H9 (cell line): ENCODE measurements at regions not wholly inside any gene's neighbourhood (a gene's known extent, or its start where the extent isn't known, plus 50 kb on each side); places are given as distances from the start of the nearest gene placed in this dataset.

Experiments used
- DNase-seq: peaks from one replicate; pipeline ENCODE4 v3.0.0-alpha.2; 2017
- H2AFZ ChIP-seq: one replicate; pipeline ENCODE4 v1.6.1; 2013; ENCODE audit warnings: mild to moderate bottlenecking, low read length, control low read depth, moderate library complexity
- H2AK5ac ChIP-seq: 2 replicates; pipeline ENCODE4 v1.6.1; 2013; ENCODE audit warnings: low read length, control low read depth, mixed read lengths; ENCODE audit not compliant: insufficient read length
- H2BK120ac ChIP-seq: one replicate; pipeline ENCODE4 v1.6.1; 2013; ENCODE audit warnings: low read depth, mild to moderate bottlenecking, low read length, control low read depth, inconsistent platforms; ENCODE audit not compliant: poor library complexity, severe bottlenecking
- H2BK12ac ChIP-seq: 2 replicates; pipeline ENCODE4 v1.6.1; 2013; ENCODE audit warnings: low read length, control low read depth, mixed read lengths, low read depth; ENCODE audit not compliant: insufficient read length
- H2BK15ac ChIP-seq: 2 replicates; pipeline ENCODE4 v1.6.1; 2013; ENCODE audit warnings: low read depth, low read length, control low read depth
- H2BK20ac ChIP-seq: one replicate; pipeline ENCODE4 v1.6.1; 2013; ENCODE audit warnings: low read depth, mild to moderate bottlenecking, low read length, control low read depth, inconsistent platforms; ENCODE audit not compliant: poor library complexity, severe bottlenecking
- H2BK5ac ChIP-seq: 2 replicates; pipeline ENCODE4 v1.6.1; 2013; ENCODE audit warnings: low read length, control low read depth, mixed read lengths; ENCODE audit not compliant: insufficient read length
- H3K14ac ChIP-seq: 2 replicates; pipeline ENCODE4 v1.6.1; 2013; ENCODE audit warnings: low read length, control low read depth; ENCODE audit not compliant: insufficient read depth
- H3K18ac ChIP-seq: 2 replicates; pipeline ENCODE4 v1.6.1; 2013; ENCODE audit warnings: low read depth, mild to moderate bottlenecking, mixed read lengths, low read length, control low read depth; ENCODE audit not compliant: insufficient read length
- H3K23ac ChIP-seq: 2 replicates; pipeline ENCODE4 v1.6.1; 2013; ENCODE audit warnings: low read length, control low read depth, mixed read lengths, low read depth; ENCODE audit not compliant: insufficient read length
- H3K23me2 ChIP-seq: 2 replicates; pipeline ENCODE4 v1.6.1; 2013; ENCODE audit warnings: low read depth, mild to moderate bottlenecking, mixed read lengths, low read length, control low read depth; ENCODE audit not compliant: insufficient read length, poor library complexity, severe bottlenecking
- H3K27ac ChIP-seq: 2 replicates; pipeline ENCODE4 v1.5.1; 2013; ENCODE audit warnings: low read length, control low read depth, mixed read lengths, low read depth; ENCODE audit not compliant: insufficient read length
- H3K27me3 ChIP-seq: 2 replicates; pipeline ENCODE4 v1.6.1; 2013; ENCODE audit warnings: low read length, control low read depth, inconsistent platforms; ENCODE audit not compliant: insufficient read depth
- H3K4ac ChIP-seq: 2 replicates; pipeline ENCODE4 v1.6.1; 2013; ENCODE audit warnings: low read depth, mild to moderate bottlenecking, control low read depth, inconsistent platforms, low read length, moderate library complexity
- H3K4me1 ChIP-seq: 2 replicates; pipeline ENCODE4 v1.6.1; 2013; ENCODE audit warnings: low read length, control low read depth, inconsistent platforms; ENCODE audit not compliant: insufficient read depth
- H3K4me2 ChIP-seq: 2 replicates; pipeline ENCODE4 v1.6.1; 2013; ENCODE audit warnings: low read length, control low read depth, mixed read lengths; ENCODE audit not compliant: insufficient read length, insufficient read depth
- H3K56ac ChIP-seq: 2 replicates; pipeline ENCODE4 v1.6.1; 2013; ENCODE audit warnings: low read depth, mild to moderate bottlenecking, mixed read lengths, low read length, control low read depth; ENCODE audit not compliant: insufficient read length
- H3K79me1 ChIP-seq: 2 replicates; pipeline ENCODE4 v1.6.1; 2013; ENCODE audit warnings: low read depth, mild to moderate bottlenecking, moderate library complexity, low read length, control low read depth, inconsistent platforms; ENCODE audit not compliant: insufficient read depth, poor library complexity, severe bottlenecking
- H3K79me2 ChIP-seq: 2 replicates; pipeline ENCODE4 v1.6.1; 2013; ENCODE audit warnings: low read length, control low read depth, inconsistent platforms; ENCODE audit not compliant: insufficient read depth
- H3K9ac ChIP-seq: 2 replicates; pipeline ENCODE4 v1.6.1; 2013; ENCODE audit warnings: low read length, control low read depth, mixed read lengths; ENCODE audit not compliant: insufficient read length; ENCODE audit errors: extremely low read depth
- H3K9me3 ChIP-seq: one replicate; pipeline ENCODE4 v1.6.1; 2013; ENCODE audit warnings: low read depth, low read length, inconsistent platforms; ENCODE audit not compliant: control insufficient read depth
- H3T11ph ChIP-seq: one replicate; pipeline ENCODE4 v1.6.1; 2013; ENCODE audit warnings: mild to moderate bottlenecking, low read length, control low read depth, inconsistent platforms
- H4K20me1 ChIP-seq: one replicate; pipeline ENCODE4 v1.6.1; 2013; ENCODE audit not compliant: control insufficient read depth, insufficient read length, insufficient read depth
- H4K5ac ChIP-seq: 2 replicates; pipeline ENCODE4 v1.6.1; 2013; ENCODE audit warnings: low read depth, mild to moderate bottlenecking, mixed read lengths, low read length, control low read depth; ENCODE audit not compliant: insufficient read length
- H4K8ac ChIP-seq: replicated peaks from 2 replicates; pipeline ENCODE4 v1.6.1; 2013; ENCODE audit warnings: low read length, control low read depth, mixed read lengths, low read depth; ENCODE audit not compliant: insufficient read length
- H4K91ac ChIP-seq: 2 replicates; pipeline ENCODE4 v1.6.1; 2013; ENCODE audit warnings: low read depth, mild to moderate bottlenecking, moderate library complexity, mixed read lengths, low read length, control low read depth; ENCODE audit not compliant: insufficient read length
- H3K27ac Mint-ChIP-seq, 3 experiments: 2 replicates in 2 of 3; 3 replicates in 1 of 3; pipeline ENCODE4 v1.8.0; 2020 to 2021; ENCODE audit warnings: mixed read lengths in 3 of 3, mild to moderate bottlenecking in 1 of 3, moderate library complexity in 1 of 3
- H3K27me3 Mint-ChIP-seq: 2 replicates; pipeline ENCODE4 v1.8.0; 2021; ENCODE audit warnings: low read depth, mild to moderate bottlenecking, moderate library complexity, mixed read lengths
- H3K36me3 Mint-ChIP-seq, 3 experiments: 2 replicates in 2 of 3; 3 replicates in 1 of 3; pipeline ENCODE4 v1.8.0; 2020 to 2021; ENCODE audit warnings: low read depth in 3 of 3, mixed read lengths in 3 of 3; ENCODE audit not compliant: insufficient read depth in 1 of 3
- H3K4me1 Mint-ChIP-seq, 2 experiments: 2 replicates each; pipeline ENCODE4 v1.8.0; 2020; ENCODE audit warnings: mixed read lengths in 2 of 2
- H3K4me3 Mint-ChIP-seq, 2 experiments: 2 replicates in 1 of 2; 3 replicates in 1 of 2; pipeline ENCODE4 v1.8.0; 2020 to 2021; ENCODE audit warnings: mild to moderate bottlenecking in 2 of 2, mixed read lengths in 2 of 2, moderate library complexity in 1 of 2
- H3K9me3 Mint-ChIP-seq, 2 experiments: 2 replicates in 1 of 2; 3 replicates in 1 of 2; pipeline ENCODE4 v1.8.0; 2020; ENCODE audit warnings: mild to moderate bottlenecking in 2 of 2, mixed read lengths in 2 of 2, moderate library complexity in 1 of 2
- WGBS: extraction: QIAGEN DNeasy Blood & Tissue Kit; methylation state at CpG from one replicate; pipeline ENCODE4 v1.1.7; 2013; ENCODE audit warnings: missing lambda C conversion rate, low lambda C conversion rate, mixed read lengths; ENCODE audit not compliant: insufficient read length; ENCODE audit errors: extremely low coverage; 5-methylcytosine and 5-hydroxymethylcytosine counted together
- TF ChIP-seq, protein P1 (sequence below): fragments of 200-600 bp; sonication (generic); conservative IDR thresholded peaks from 3 replicates; pipeline ENCODE4 v1.8.0; 2021; ENCODE audit warnings: antibody characterized with exemption, mild to moderate bottlenecking

DNA sequence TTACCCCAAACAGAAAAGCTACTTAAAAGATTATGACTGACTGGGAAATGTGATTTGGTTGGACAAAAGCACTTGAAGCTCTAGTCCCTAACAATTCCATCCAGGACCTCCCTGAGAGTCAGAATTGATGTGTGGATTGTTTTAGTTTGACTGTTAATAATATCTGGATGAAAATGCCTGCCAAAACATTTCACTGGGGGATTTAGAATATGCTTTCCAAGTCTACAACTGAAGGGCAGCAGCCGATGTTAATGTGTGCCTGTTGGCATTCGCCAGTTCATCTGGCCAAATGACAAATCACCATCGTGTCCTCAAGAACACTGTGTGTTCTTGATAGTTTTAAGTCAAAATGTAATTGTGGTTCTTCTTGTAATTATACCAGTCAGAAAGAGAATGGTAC lies 76.0 kb upstream of the TSC22D1 start:
- no peak overlapping the region for H4K8ac ChIP-seq
- no peak overlapping the region for H2AFZ ChIP-seq
- no peaks in the 10 kb centered on the region for H4K20me1 ChIP-seq
- H2BK120ac ChIP-seq = no peak overlapping the region
- H3K79me2 ChIP-seq = no peaks in the 10 kb centered on the region
- DNase-seq = no peak
- H3K9me3 Mint-ChIP-seq = no peaks in the 10 kb centered on the region
- no peak overlapping the region for H2BK15ac ChIP-seq
- no peak overlapping the region for H3K27ac ChIP-seq
- H3K18ac ChIP-seq = no peak overlapping the region
- no peaks in the 10 kb centered on the region for H3K27me3 ChIP-seq
- peaks cover 23 to 25% of the 10 kb centered on the region in 2 experiments for H3K4me1 Mint-ChIP-seq
- H3K9me3 ChIP-seq = no peaks in the 10 kb centered on the region
- no peak overlapping the region for H3K4me3 Mint-ChIP-seq
- no peak overlapping the region for H3K4me2 ChIP-seq
- no peak overlapping the region for H3T11ph ChIP-seq
- H4K5ac ChIP-seq = no peak overlapping the region
- peaks cover 2% of the 10 kb centered on the region; the same call in 1 of the 2 replicates for H3K27me3 Mint-ChIP-seq
- TF ChIP-seq, protein P1, sequence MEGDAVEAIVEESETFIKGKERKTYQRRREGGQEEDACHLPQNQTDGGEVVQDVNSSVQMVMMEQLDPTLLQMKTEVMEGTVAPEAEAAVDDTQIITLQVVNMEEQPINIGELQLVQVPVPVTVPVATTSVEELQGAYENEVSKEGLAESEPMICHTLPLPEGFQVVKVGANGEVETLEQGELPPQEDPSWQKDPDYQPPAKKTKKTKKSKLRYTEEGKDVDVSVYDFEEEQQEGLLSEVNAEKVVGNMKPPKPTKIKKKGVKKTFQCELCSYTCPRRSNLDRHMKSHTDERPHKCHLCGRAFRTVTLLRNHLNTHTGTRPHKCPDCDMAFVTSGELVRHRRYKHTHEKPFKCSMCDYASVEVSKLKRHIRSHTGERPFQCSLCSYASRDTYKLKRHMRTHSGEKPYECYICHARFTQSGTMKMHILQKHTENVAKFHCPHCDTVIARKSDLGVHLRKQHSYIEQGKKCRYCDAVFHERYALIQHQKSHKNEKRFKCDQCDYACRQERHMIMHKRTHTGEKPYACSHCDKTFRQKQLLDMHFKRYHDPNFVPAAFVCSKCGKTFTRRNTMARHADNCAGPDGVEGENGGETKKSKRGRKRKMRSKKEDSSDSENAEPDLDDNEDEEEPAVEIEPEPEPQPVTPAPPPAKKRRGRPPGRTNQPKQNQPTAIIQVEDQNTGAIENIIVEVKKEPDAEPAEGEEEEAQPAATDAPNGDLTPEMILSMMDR = no peak
- no CpG with 5 or more reads among the region's 3 CpGs for WGBS
- no peak overlapping the region for H3K23ac ChIP-seq
- no peak overlapping the region for H4K91ac ChIP-seq
- H2BK12ac ChIP-seq = no peak overlapping the region
- no peaks in the 10 kb centered on the region for H3K36me3 Mint-ChIP-seq
- no peak overlapping the region for H3K14ac ChIP-seq
- peaks cover 3% of the 10 kb centered on the region; the same call in 1 of the 2 replicates for H3K4me1 ChIP-seq
- H3K4ac ChIP-seq = no peak overlapping the region
- no peak overlapping the region for H3K27ac Mint-ChIP-seq
- H3K56ac ChIP-seq = no peak overlapping the region
- H2AK5ac ChIP-seq = no peak overlapping the region
- no peaks in the 10 kb centered on the region for H3K79me1 ChIP-seq
- H3K23me2 ChIP-seq = no peaks in the 10 kb centered on the region
- no peak overlapping the region for H2BK5ac ChIP-seq
- H3K9ac ChIP-seq = no peak overlapping the region
- H2BK20ac ChIP-seq = no peak overlapping the region
